ENCODE measurements at regions not wholly inside any gene's neighbourhood (a gene's known extent, or its start where the extent isn't known, plus 50 kb on each side); places are given as distances from the start of the nearest gene placed in this dataset.

GRCh38 chr16:54798267-54798666 is 132.4 kb upstream of the IRX5 start:
- BruUV-seq (replicated peaks), result no TSS peak
- TF ChIP-seq CTCF (IDR thresholded peaks at IDR 0.05; ENCODE audit: unreplicated experiment), result no peak

GRCh38 chr16:54796211-54796610 is 134.5 kb upstream of the IRX5 start:
- Mint-ChIP-seq H3K36me3 (ENCODE audit: insufficient read depth, unreplicated experiment) (no peaks in the 10 kb centered on the region), H3K9me3 (ENCODE audit: low read depth, unreplicated experiment) (no peaks in the 10 kb centered on the region), H3K4me3 (ENCODE audit: low read depth, unreplicated experiment) (no peak overlapping the region), H3K4me1 (ENCODE audit: low read depth, unreplicated experiment) (no peaks in the 10 kb centered on the region), H3K27ac (ENCODE audit: unreplicated experiment) (no peak overlapping the region), H3K27me3 (ENCODE audit: unreplicated experiment) (peaks cover 13% of the 10 kb centered on the region)
- intact Hi-C loops (cut with micrococcal nuclease; ENCODE audit: unreplicated experiment), result no loop called here
- CTCF ChIA-PET, result interaction anchor here (0.6 kb wide), 1 partner anchor 18 kb away, joined by 3 read pairs; no protein-coding TSS in a partner anchor
- no TSS peak for BruUV-seq (replicated peaks)
- no peak for TF ChIP-seq CTCF (IDR thresholded peaks at IDR 0.05; ENCODE audit: unreplicated experiment)
- no peak for DNase-seq

More at GRCh38 chr16:54798267-54798666, 132.4 kb upstream of the IRX5 start:
- Mint-ChIP-seq H3K4me1 (ENCODE audit: low read depth, unreplicated experiment) (no peaks in the 10 kb centered on the region), H3K9me3 (ENCODE audit: low read depth, unreplicated experiment) (peaks cover 4% of the 10 kb centered on the region), H3K27me3 (ENCODE audit: unreplicated experiment) (peaks cover 13% of the 10 kb centered on the region), H3K36me3 (ENCODE audit: insufficient read depth, unreplicated experiment) (no peaks in the 10 kb centered on the region), H3K4me3 (ENCODE audit: low read depth, unreplicated experiment) (no peak overlapping the region), H3K27ac (ENCODE audit: unreplicated experiment) (no peak overlapping the region)
- DNase-seq, result no peak
- intact Hi-C loops (cut with micrococcal nuclease; ENCODE audit: unreplicated experiment), result no loop called here
- CTCF ChIA-PET, result no interaction called here

GRCh38 chr16:54792811-54793210 is 137.9 kb upstream of the IRX5 start:
- H3K36me3 Mint-ChIP-seq (ENCODE audit: insufficient read depth, unreplicated experiment), result no peaks in the 10 kb centered on the region
- TF ChIP-seq CTCF (IDR thresholded peaks at IDR 0.05; ENCODE audit: unreplicated experiment), result no peak
- H3K9me3 Mint-ChIP-seq (ENCODE audit: low read depth, unreplicated experiment), result no peaks in the 10 kb centered on the region

GRCh38 chr16:54787045-54787444 is 143.6 kb upstream of the IRX5 start:
- intact Hi-C loops (cut with micrococcal nuclease; ENCODE audit: unreplicated experiment), result no loop called here
- Mint-ChIP-seq H3K36me3 (ENCODE audit: insufficient read depth, unreplicated experiment) (no peaks in the 10 kb centered on the region), H3K27me3 (ENCODE audit: unreplicated experiment) (peaks cover 23% of the 10 kb centered on the region)

More at GRCh38 chr16:54792811-54793210, 137.9 kb upstream of the IRX5 start:
- Mint-ChIP-seq H3K27me3 (ENCODE audit: unreplicated experiment) (no peaks in the 10 kb centered on the region), H3K4me3 (ENCODE audit: low read depth, unreplicated experiment) (no peak overlapping the region), H3K4me1 (ENCODE audit: low read depth, unreplicated experiment) (no peaks in the 10 kb centered on the region), H3K27ac (ENCODE audit: unreplicated experiment) (no peak overlapping the region)
- CTCF ChIA-PET, result no interaction called here
- BruUV-seq (replicated peaks), result no TSS peak
- DNase-seq, result no peak
- intact Hi-C loops (cut with micrococcal nuclease; ENCODE audit: unreplicated experiment), result no loop called here

More at GRCh38 chr16:54787045-54787444, 143.6 kb upstream of the IRX5 start:
- no peak for DNase-seq
- no peak overlapping the region for H3K27ac Mint-ChIP-seq (ENCODE audit: unreplicated experiment)
- TF ChIP-seq CTCF (IDR thresholded peaks at IDR 0.05; ENCODE audit: unreplicated experiment), result no peak
- peaks cover 8% of the 10 kb centered on the region for H3K9me3 Mint-ChIP-seq (ENCODE audit: low read depth, unreplicated experiment)
- no TSS peak for BruUV-seq (replicated peaks)
- H3K4me1 Mint-ChIP-seq (ENCODE audit: low read depth, unreplicated experiment), result no peaks in the 10 kb centered on the region
- H3K4me3 Mint-ChIP-seq (ENCODE audit: low read depth, unreplicated experiment), result no peak overlapping the region
- CTCF ChIA-PET, result no interaction called here
